ENCODE measurements at regions not wholly inside any gene's neighbourhood (a gene's known extent, or its start where the extent isn't known, plus 50 kb on each side); places are given as distances from the start of the nearest gene placed in this dataset.

- peak in 1 of 2 experiments; percentile 7 for DNase-seq (ENCODE audit: low read depth in 2 of 2)
Measured at GRCh38 chr6:87908978-87909811, 138.4 kb upstream of the SPACA1 start.

DNA sequence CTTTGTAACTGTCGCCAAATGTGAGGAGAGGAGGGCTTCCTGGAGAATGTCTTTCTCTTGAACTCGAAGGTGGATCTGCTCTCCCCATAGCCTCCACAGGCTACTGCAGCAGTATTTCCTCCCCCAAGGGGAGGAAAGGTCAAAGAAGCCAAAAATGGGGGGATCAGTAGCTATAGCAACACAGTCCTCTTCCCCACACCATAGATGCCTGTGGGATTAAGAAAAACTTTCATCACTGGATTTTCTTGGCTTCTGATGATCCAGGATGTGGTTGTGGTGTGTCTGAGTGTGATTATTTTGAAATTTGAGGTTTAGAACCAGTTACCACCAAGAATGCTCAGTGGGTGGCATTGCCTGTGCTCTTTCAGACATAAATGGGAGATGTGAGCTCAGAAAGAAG lies 140.1 kb upstream of the SPACA1 start:
- peak; percentile 75 for DNase-seq (ENCODE audit: low read depth in 2 of 2)

DNA sequence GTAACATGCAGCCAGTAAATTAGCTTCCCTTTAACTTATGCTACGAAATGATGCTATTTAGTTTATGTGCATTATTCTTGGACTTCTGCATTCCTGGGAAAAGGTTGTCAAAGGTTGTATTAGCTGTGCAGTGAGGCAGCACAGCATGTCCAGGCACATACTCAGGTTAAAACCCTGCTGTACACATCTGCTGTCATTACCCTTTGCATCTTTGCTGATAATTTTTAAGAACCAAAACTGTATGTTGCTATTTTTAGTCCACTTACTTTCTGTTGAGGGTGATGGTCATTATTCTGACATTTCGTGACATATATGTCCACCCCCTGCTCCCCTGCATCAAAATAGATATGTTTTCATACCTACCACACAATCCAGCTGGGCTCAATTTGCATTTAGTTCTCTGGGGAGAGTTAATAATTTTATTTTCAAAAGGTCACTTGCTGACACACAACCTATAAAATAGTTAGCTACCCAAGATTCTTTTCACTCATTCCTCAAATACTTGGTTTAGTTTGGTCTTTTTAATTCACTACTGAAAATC lies 142.5 kb upstream of the SPACA1 start:
- peak in 1 of 2 experiments; percentile 19 for DNase-seq (ENCODE audit: low read depth in 2 of 2)

GRCh38 chr6:87904011-87904410 lies 143.6 kb upstream of the SPACA1 start:
- DNase-seq (ENCODE audit: low read depth in 2 of 2), result no peak

GRCh38 chr6:87903323-87903722 lies 144.3 kb upstream of the SPACA1 start:
- no peak for DNase-seq (ENCODE audit: low read depth in 2 of 2)

DNA sequence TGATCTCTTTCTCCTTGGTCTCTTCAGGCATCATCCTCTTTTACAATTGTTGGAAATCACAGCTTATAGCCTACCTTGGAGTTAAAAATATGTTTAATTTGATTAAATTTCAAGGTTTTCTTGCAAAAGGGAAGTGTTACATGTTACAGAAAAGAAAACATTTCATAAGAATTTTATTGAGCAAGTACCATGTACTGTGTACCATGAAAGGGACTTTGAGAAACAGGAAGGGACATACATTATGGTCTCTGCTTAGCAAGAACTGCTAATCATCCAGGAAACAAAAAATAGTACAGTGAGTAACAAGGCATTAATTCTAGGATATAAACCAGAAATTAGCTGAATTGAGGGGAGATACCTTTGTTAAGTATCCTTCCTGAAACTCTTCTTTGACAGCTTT lies 145.3 kb upstream of the SPACA1 start:
- no peak for DNase-seq (ENCODE audit: low read depth in 2 of 2)

- DNase-seq (ENCODE audit: low read depth in 2 of 2), result no peak
Measured at GRCh38 chr6:87901613-87902012, 146.0 kb upstream of the SPACA1 start.

DNA sequence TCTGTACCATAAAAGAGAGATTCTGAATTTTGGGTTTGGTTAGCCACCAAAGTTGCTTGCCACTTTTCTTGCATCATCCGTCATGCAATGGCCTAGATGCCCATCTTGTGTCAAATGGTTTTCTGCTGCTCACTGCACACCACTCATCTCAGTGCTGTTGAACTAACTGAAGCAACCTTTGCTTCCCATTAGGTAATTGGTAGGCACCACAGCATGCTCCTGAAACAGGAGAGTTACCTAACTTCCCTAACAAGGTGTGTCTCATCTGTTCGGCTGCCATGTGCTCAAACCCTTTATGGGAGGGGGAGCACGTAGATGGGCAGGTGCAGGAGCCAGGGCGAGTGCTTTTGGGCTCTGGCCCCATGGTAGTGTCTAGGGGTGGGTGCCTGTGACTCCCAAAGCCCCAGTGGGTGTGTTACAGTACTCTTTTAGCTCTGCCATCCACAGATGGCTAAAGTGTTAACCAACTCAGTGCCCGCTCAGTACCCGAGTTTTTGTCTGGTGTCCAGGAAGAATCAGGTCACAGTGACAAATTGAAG lies 147.4 kb upstream of the SPACA1 start:
- DNase-seq (ENCODE audit: low read depth in 2 of 2), result no peak

DNA sequence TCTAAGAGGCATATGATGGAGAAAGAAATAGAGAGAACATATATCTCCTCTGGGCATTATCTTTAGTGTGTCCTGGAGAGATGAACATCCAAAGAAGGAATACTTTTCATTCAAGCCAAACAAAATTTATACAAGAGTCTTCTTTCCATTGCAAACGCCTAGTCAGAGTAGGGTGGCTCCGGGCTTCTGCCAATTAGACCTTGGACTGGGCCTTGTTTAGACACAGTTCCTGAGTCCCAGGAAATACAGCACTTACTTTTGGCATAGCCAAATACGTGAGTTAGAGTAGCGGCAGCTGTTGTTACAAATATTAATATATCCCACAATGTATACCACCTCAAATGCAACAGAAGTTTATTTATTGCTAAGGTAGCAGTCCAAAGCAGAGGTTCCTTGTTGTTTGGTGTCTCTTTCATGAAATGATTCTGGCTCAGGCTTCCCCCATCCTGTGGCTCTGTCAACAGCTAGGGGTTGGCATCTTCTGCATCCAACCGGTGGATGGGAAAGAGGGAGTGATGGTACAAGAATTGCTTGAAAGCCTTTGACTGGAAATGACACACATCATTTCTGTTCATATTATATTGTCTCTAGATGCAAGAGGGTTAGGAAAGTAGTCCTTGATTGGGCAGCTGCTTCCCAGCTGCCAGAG lies 148.0 kb upstream of the SPACA1 start:
- no peak for DNase-seq (ENCODE audit: low read depth in 2 of 2)

GRCh38 chr6:87897663-87898062 lies 150.0 kb upstream of the SPACA1 start:
- DNase-seq (ENCODE audit: low read depth in 2 of 2), result no peak

DNA sequence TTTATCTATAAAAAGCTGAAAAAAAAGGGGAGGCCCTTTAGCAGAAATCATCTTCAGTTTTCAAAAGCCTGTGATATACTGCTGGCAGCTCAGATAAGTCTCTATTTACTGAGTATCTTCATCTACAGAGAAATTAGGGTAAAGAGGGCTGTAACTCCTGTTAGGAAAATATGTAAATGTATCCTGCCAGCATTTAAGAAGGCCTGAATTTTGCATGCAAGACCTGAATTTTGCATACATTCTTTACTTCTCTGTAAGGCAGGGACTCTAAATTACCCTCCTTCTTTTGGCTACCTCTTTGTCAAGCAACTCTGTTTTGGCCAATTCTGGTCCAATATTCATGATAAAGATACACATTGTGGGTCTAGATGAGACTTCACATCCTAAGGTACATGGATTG lies 150.6 kb upstream of the SPACA1 start:
- no peak for DNase-seq (ENCODE audit: low read depth in 2 of 2)

- no peak for DNase-seq (ENCODE audit: low read depth in 2 of 2)
Measured at GRCh38 chr6:87887266-87887665, 160.4 kb upstream of the SPACA1 start.

DNA sequence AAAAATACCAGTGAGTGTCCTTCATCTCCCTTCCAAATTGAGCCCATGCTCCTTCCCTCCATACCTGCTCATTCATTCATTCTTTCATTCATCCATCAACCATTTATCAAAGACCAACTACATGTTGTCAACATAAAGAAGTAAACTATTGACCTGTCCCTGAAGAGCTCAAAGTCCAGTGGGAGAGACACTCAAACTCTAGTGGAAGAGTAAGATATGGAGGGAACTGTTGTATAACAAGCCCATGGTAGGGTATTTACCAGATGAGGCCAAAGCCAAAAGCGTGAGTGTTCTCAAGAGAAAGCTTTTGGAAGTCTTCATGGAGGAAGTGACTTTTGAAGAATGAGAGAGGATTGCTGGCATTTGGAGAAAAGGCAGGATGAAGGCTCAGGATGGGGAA lies 163.4 kb upstream of the SPACA1 start:
- no peak for DNase-seq (ENCODE audit: low read depth in 2 of 2)

DNA sequence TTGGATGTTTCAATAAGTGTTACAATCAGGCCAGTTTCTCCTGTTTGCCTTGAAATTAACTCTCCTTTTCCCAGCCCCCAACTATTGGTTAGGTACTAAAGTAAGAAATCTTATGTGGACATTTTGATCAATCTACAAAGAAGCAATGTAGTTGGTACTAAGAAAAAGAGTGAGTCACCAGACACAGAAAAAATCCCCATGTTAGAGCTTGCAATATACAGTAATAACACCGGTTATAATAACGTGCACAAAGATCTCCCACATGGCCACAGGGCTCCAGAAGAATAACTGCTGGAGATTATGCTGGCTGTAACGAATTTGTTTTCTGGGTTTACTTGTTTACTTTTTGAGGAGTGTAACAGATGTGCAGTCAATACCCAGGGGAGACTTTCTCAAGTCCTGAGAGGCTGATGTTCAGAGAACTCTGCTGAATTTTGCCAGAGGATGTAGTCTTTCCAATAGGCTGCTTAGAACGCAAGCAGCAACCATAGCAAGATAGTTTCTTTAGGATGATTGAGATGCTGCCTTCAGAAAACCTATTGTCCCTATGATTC lies 166.2 kb upstream of the SPACA1 start:
- DNase-seq (ENCODE audit: low read depth in 2 of 2), result no peak

DNA sequence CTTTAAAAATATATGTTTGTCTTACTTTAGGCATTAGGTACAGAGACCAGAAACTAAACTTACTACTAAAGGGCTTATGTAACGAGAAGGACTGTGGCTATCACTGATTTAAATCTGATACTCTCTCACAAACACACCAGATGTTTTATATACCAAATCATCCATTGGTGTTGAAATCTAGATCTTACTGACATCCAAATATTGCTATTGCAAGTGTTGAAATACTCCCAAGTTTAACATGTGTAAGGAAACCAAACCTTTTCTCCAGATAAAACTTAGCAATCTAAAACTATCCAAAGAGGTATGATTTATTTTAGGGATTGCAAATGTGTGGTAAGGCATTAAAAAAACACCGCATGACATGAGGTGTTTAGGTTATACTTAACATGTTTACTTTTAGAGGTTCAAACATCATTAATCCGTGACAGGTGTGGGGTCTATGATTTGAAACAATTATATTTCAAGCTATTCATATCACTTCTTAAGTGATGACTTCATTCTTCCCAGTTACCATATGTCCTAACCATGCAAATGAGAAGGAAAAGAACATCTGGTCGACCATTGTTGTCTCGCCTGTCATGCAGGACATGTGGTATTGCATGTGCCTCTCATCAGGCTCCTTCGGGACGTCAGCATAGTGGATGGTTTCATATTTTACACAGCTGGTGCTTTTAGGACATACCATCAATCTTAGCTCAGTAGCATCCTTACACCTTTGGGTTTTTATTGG lies 168.3 kb upstream of the SPACA1 start:
- peak; percentile 9 to 18 for DNase-seq (ENCODE audit: low read depth in 2 of 2)

GRCh38 chr6:87875781-87876180 lies 171.9 kb upstream of the SPACA1 start:
- no peak for DNase-seq (ENCODE audit: low read depth in 2 of 2)

DNA sequence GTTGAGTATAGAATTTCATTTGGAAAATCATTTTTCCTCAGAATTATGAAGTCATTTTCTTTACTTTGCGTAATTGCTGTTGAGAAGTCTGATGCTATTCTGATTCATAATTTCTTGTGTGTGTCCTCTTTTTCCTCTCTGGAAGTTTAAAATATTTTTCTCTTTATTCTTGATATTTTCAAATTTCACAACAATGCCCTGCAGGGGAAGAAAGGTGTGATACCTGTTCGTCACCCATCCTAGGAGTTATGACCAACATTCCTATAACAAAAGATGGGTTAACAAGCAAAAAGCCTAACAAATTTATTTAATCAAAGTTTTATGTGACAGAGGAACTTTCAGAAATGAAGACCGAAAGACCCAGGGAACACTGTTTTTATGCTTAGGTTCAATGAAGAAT lies 171.5 kb upstream of the AKIRIN2 start:
- DNase-seq (ENCODE audit: low read depth in 2 of 2), result no peak

DNA sequence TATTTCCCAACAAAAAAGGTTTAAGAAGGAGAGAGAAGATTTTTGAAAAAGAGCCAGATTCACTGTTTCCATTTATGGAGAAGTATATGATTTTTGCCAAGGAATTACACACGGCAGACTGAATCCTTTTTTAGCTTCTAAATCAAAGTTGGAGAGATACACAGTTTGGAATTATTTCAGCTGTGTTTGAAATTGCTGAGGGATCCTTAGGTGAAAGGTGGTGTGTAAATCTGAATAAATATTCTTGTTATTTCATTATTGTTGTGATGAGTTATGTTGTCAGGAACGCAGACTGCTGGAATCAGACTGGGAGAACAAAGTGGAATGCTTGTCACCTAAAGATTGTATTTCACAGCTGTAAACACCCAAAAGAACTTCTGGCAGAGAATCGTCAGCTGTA lies 168.5 kb upstream of the AKIRIN2 start:
- DNase-seq (ENCODE audit: low read depth in 2 of 2), result peak; percentile 4 to 5

- DNase-seq (ENCODE audit: low read depth in 2 of 2), result no peak
Measured at GRCh38 chr6:87869064-87869905, 167.3 kb upstream of the AKIRIN2 start.

DNA sequence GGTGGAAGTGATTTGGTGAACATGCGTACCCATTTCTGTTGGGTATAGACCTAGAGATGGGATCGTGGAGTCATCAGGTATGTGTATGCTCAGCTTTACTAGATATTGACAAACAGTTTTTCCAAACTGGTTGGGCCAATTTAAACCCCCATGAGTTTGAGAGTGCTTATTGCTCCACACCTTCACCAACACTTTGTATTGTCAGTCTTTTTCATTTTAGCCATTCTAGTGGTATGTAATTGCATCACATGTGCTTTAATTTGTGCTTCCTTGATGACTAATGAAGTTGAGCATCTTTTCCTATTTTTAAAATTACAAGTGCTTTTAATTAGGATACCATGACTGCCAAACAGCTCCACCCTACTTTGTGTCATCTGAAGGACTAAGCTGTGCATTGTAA lies 158.9 kb upstream of the AKIRIN2 start:
- no peak for DNase-seq (ENCODE audit: low read depth in 2 of 2)

GRCh38 chr6:87858440-87858839 lies 156.4 kb upstream of the AKIRIN2 start:
- no peak for DNase-seq (ENCODE audit: low read depth in 2 of 2)
